HL-60 (cell line): ENCODE measurements at regions not wholly inside any gene's neighbourhood (a gene's known extent, or its start where the extent isn't known, plus 50 kb on each side); places are given as distances from the start of the nearest gene placed in this dataset.

Source experiments
- DNase-seq, 2 experiments: peaks; one replicate each; pipeline ENCODE4 v3.0.0-alpha.2; 2010 to 2020; ENCODE audit warnings: low read depth in 1 of 2, low spot score in 1 of 2
- H3K27ac ChIP-seq: fragments of 250-450 bp; sonication (Bioruptor Pico); replicated peaks from 2 replicates; pipeline ENCODE4 v1.5.1; 2020; ENCODE audit warnings: mild to moderate bottlenecking, moderate library complexity
- H3K27me3 ChIP-seq: fragments of 250-450 bp; sonication (Bioruptor Pico); 2 replicates; pipeline ENCODE4 v1.5.1; 2021; ENCODE audit warnings: mild to moderate bottlenecking, moderate library complexity; ENCODE audit not compliant: insufficient read depth, poor library complexity, severe bottlenecking
- H3K4me3 ChIP-seq: replicated peaks from 2 replicates; pipeline ENCODE4 v1.5.1; 2011; ENCODE audit warnings: mild to moderate bottlenecking, control low read depth, low read length; ENCODE audit not compliant: insufficient read depth
- CTCF ChIP-seq: IDR thresholded peaks from one replicate; pipeline ENCODE4 v1.5.1; 2011; ENCODE audit warnings: low read length, control low read depth, inconsistent platforms; ENCODE audit not compliant: insufficient read depth
- GABPA ChIP-seq: IDR thresholded peaks from 2 replicates; pipeline ENCODE4 v1.6.1; 2012; ENCODE audit warnings: low read depth
- POLR2AphosphoS5 ChIP-seq: IDR thresholded peaks from 2 replicates; pipeline ENCODE4 v1.6.1; 2012; ENCODE audit warnings: low read depth
- REST ChIP-seq: IDR thresholded peaks from 2 replicates; pipeline ENCODE4 v1.6.1; 2012; ENCODE audit warnings: low read depth; ENCODE audit not compliant: insufficient replicate concordance
- SPI1 ChIP-seq: IDR thresholded peaks from 2 replicates; pipeline ENCODE4 v1.6.1; 2012; ENCODE audit warnings: low read depth, mild to moderate bottlenecking, borderline replicate concordance

- no peak for DNase-seq
- no peaks in the 10 kb centered on the region for H3K27me3 ChIP-seq
- no peak overlapping the region for H3K4me3 ChIP-seq
- TF ChIP-seq SPI1: no peak
- no peak for TF ChIP-seq POLR2AphosphoS5
- TF ChIP-seq GABPA: no peak
- no peak for TF ChIP-seq REST
- no peak for TF ChIP-seq CTCF
- H3K27ac ChIP-seq: no peak overlapping the region
Observed at GRCh38 chr3:190737446-190737845, 125.0 kb downstream of the GMNC start.

GRCh38 chr3:190734490-190734889 lies 128.0 kb downstream of the GMNC start:
- Histone ChIP-seq H3K27me3 (no peaks in the 10 kb centered on the region), H3K4me3 (no peak overlapping the region), H3K27ac (no peak overlapping the region)
- TF ChIP-seq GABPA (no peak), CTCF (no peak), POLR2AphosphoS5 (no peak), REST (no peak), SPI1 (no peak)
- DNase-seq: no peak

GRCh38 chr3:190733591-190734146 lies 128.8 kb downstream of the GMNC start:
- TF ChIP-seq GABPA (no peak), REST (no peak), POLR2AphosphoS5 (no peak), SPI1 (no peak), CTCF (no peak)
- Histone ChIP-seq H3K27ac (no peak overlapping the region), H3K4me3 (no peak overlapping the region), H3K27me3 (no peaks in the 10 kb centered on the region)
- DNase-seq: no peak
